B cell (primary cell): ENCODE measurements at regions not wholly inside any gene's neighbourhood (a gene's known extent, or its start where the extent isn't known, plus 50 kb on each side); places are given as distances from the start of the nearest gene placed in this dataset.

Experiments
- ATAC-seq: fragments of 200-7000 bp; cut with Tn5 transposase; one replicate; pipeline ENCODE4 v1.10.0; 2021; ENCODE audit warnings: low read depth, mild to moderate bottlenecking, moderate number of reproducible peaks, moderate library complexity
- CTCF ChIA-PET: fragments of 350-600 bp; sonication (Branson Sonifier 250); formaldehyde crosslinking; loops from one replicate; lab custom pipeline; 2021; ENCODE audit warnings: antibody characterized with exemption, inconsistent platforms; lab: Charles Lee
- POLR2A ChIA-PET: fragments of 350-600 bp; sonication (Branson Sonifier 250); formaldehyde crosslinking; loops from one replicate; lab custom pipeline; 2021; ENCODE audit warnings: antibody characterized with exemption; lab: Charles Lee
- DNase-seq: peaks from one replicate; pipeline ENCODE4 v3.0.0; 2013
- H2AFZ ChIP-seq: 2 replicates; pipeline ENCODE4 v1.6.1; 2012; ENCODE audit warnings: mild to moderate bottlenecking, low read depth, low read length; ENCODE audit not compliant: insufficient read depth, poor library complexity, severe bottlenecking
- H3K27ac ChIP-seq, 2 donors: 1 replicate in 1 of 2; 2 replicates in 1 of 2; pipeline ENCODE4 v1.5.1; 2012 to 2013; ENCODE audit warnings: low read length in 2 of 2, mild to moderate bottlenecking in 2 of 2, moderate library complexity in 1 of 2
- H3K27me3 ChIP-seq, 4 experiments: fragments of 200-600 bp in 1 of 4; sonication (generic) in 1 of 4; replicated peaks in 1 of 4; 1 replicate in 2 of 4; 2 replicates in 2 of 4; pipeline versions ENCODE4 v1.6.1 to v1.7.0; 2013 to 2016; ENCODE audit warnings: low read length in 3 of 4, mild to moderate bottlenecking in 2 of 4, mixed read lengths in 1 of 4, moderate library complexity in 1 of 4; ENCODE audit not compliant: insufficient read depth in 4 of 4, control insufficient read depth in 3 of 4; ENCODE audit errors: control extremely low read depth in 1 of 4
- H3K36me3 ChIP-seq, 2 experiments: replicated peaks in 1 of 2; 1 replicate in 1 of 2; 2 replicates in 1 of 2; pipeline versions ENCODE4 v1.6.1 to v1.7.1; 2013; ENCODE audit warnings: low read length in 1 of 2; ENCODE audit not compliant: insufficient read depth in 2 of 2, control insufficient read depth in 1 of 2; ENCODE audit errors: control extremely low read depth in 1 of 2, extremely low read depth in 1 of 2
- H3K4me1 ChIP-seq, 2 donors: fragments of 200-600 bp in 1 of 2; sonication (generic) in 1 of 2; 1 replicate in 1 of 2; 2 replicates in 1 of 2; pipeline versions ENCODE4 v1.5.1 to v1.6.1; 2013 to 2017; ENCODE audit warnings: low read length in 2 of 2; ENCODE audit not compliant: control insufficient read depth in 2 of 2, insufficient read depth in 2 of 2
- H3K4me2 ChIP-seq: replicated peaks from 2 replicates; pipeline ENCODE3; 2012; ENCODE audit warnings: mild to moderate bottlenecking, low read depth, low read length; ENCODE audit not compliant: poor library complexity, severe bottlenecking
- H3K4me3 ChIP-seq, 5 experiments: fragments of 200-600 bp in 1 of 5; sonication (generic) in 1 of 5; 1 replicate in 3 of 5; 2 replicates in 2 of 5; pipeline versions ENCODE4 v1.5.1 to v1.7.0; 2011 to 2016; ENCODE audit warnings: low read length in 4 of 5, mild to moderate bottlenecking in 4 of 5, low read depth in 2 of 5, control low read depth in 1 of 5, moderate library complexity in 1 of 5; ENCODE audit not compliant: insufficient read depth in 1 of 5; ENCODE audit errors: control extremely low read depth in 1 of 5, extremely low read depth in 1 of 5
- H3K79me2 ChIP-seq: fragments of 200-600 bp; sonication (generic); one replicate; pipeline ENCODE4 v1.6.0; 2016; ENCODE audit warnings: low read length; ENCODE audit not compliant: control insufficient read depth, insufficient read depth
- H3K9ac ChIP-seq: fragments of 200-600 bp; sonication (generic); 2 replicates; pipeline ENCODE4 v1.6.1; 2017; ENCODE audit warnings: mild to moderate bottlenecking, low read length, moderate library complexity
- H3K9me3 ChIP-seq, 3 donors: one replicate each; pipeline versions ENCODE4 v1.6.1 to v1.7.1; 2013; ENCODE audit warnings: low read length in 2 of 3; ENCODE audit not compliant: control insufficient read depth in 2 of 3, insufficient read depth in 1 of 3; ENCODE audit errors: control extremely low read depth in 1 of 3
- H4K20me1 ChIP-seq: 2 replicates; pipeline ENCODE4 v1.6.0; 2012; ENCODE audit warnings: mild to moderate bottlenecking, low read length; ENCODE audit not compliant: insufficient read depth, control insufficient read depth, poor library complexity, severe bottlenecking
- H3K27ac Mint-ChIP-seq: one replicate; pipeline ENCODE4 v1.8.0; 2021; ENCODE audit warnings: mixed read lengths
- H3K27me3 Mint-ChIP-seq: one replicate; pipeline ENCODE4 v1.8.0; 2021; ENCODE audit warnings: mixed read lengths
- H3K4me1 Mint-ChIP-seq: one replicate; pipeline ENCODE4 v1.8.0; 2021; ENCODE audit warnings: mixed read lengths
- H3K4me3 Mint-ChIP-seq: one replicate; pipeline ENCODE4 v1.8.0; 2021; ENCODE audit warnings: mixed read lengths
- H3K9me3 Mint-ChIP-seq: one replicate; pipeline ENCODE4 v1.8.0; 2022; ENCODE audit warnings: mixed read lengths; ENCODE audit not compliant: insufficient read depth
- EZH2 ChIP-seq: IDR thresholded peaks from 2 replicates; pipeline ENCODE4 v1.6.1; 2012; ENCODE audit warnings: borderline replicate concordance, low read depth, mild to moderate bottlenecking, moderate library complexity, low read length; ENCODE audit not compliant: insufficient read depth, poor library complexity, severe bottlenecking
- WGBS: methylation state at CpG from one replicate; pipeline ENCODE4 v1.1.5; 2013; ENCODE audit warnings: missing lambda C conversion rate; ENCODE audit not compliant: insufficient coverage; 5-methylcytosine and 5-hydroxymethylcytosine counted together
- intact Hi-C: fragments of 100-400 bp; cut with micrococcal nuclease; formaldehyde crosslinking; loops from one replicate; pipeline ENCODE4 v1.10.0; 2022
- TF ChIP-seq, protein P1 (sequence below): fragments of 200-600 bp; IDR thresholded peaks from one replicate; pipeline ENCODE4 v1.8.0; 2022; ENCODE audit warnings: antibody characterized with exemption, mild to moderate bottlenecking

DNA sequence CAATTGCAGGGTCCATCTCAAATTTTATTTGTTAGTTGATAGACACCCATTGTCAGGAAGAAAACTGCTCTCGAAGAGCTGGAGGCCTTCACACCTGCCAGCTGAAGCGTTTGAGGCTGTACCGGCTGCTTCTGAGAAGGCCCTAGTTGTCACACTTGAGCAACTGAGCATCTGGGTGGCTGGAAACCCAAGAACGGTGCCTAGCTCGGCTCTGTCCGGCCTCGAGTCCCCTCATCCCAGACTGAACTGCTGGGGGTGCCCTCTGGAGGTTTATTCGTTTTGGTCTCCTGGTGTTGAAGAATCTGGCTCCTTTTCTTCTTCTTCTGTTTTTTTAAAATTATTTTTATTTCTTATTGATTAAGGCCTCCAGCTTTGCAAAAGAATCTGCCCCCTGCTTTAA is 59.3 kb upstream of the EXOC6 start:
- peak overlapping the region; percentile 49 to 82 for H3K27ac ChIP-seq
- H3K9me3 ChIP-seq: no peaks in the 10 kb centered on the region
- intact Hi-C loops: no loop called here
- 0% methylated on average over 3 of the region's 8 CpGs for WGBS
- Mint-ChIP-seq H3K27ac (peak overlapping the region; percentile 89), H3K4me3 (no peak overlapping the region), H3K4me1 (peaks cover 40% of the 10 kb centered on the region), H3K9me3 (no peaks in the 10 kb centered on the region), H3K27me3 (no peaks in the 10 kb centered on the region)
- ATAC-seq (peak; percentile 78), DNase-seq (peak; percentile 66)
- no peak overlapping the region for H3K4me3 ChIP-seq
- H4K20me1 ChIP-seq: no peaks in the 10 kb centered on the region
- no peaks in the 10 kb centered on the region for H3K36me3 ChIP-seq
- POLR2A ChIA-PET: interaction anchor here (0.5 to 1.7 kb wide), 3 partner anchors 90 to 99 kb away, joined by 3 to 11 read pairs (median 3); partner anchors contain the start of gene HHEX
- TF ChIP-seq, protein P1, sequence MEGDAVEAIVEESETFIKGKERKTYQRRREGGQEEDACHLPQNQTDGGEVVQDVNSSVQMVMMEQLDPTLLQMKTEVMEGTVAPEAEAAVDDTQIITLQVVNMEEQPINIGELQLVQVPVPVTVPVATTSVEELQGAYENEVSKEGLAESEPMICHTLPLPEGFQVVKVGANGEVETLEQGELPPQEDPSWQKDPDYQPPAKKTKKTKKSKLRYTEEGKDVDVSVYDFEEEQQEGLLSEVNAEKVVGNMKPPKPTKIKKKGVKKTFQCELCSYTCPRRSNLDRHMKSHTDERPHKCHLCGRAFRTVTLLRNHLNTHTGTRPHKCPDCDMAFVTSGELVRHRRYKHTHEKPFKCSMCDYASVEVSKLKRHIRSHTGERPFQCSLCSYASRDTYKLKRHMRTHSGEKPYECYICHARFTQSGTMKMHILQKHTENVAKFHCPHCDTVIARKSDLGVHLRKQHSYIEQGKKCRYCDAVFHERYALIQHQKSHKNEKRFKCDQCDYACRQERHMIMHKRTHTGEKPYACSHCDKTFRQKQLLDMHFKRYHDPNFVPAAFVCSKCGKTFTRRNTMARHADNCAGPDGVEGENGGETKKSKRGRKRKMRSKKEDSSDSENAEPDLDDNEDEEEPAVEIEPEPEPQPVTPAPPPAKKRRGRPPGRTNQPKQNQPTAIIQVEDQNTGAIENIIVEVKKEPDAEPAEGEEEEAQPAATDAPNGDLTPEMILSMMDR: no peak
- TF ChIP-seq EZH2: no peak
- peaks cover 3% of the 10 kb centered on the region for H3K79me2 ChIP-seq
- peaks cover 44 to 47% of the 10 kb centered on the region in 2 donors for H3K4me1 ChIP-seq
- no peak overlapping the region for H3K9ac ChIP-seq
- peak overlapping the region; percentile 55 for H3K4me2 ChIP-seq
- CTCF ChIA-PET: interaction anchor here (0.7 to 4.2 kb wide), 7 partner anchors 31 to 101 kb away, joined by 3 to 32 read pairs (median 3); partner anchors contain the start of genes EXOC6 and HHEX
- H2AFZ ChIP-seq: peak overlapping the region; percentile 68
- no peaks in the 10 kb centered on the region for H3K27me3 ChIP-seq

DNA sequence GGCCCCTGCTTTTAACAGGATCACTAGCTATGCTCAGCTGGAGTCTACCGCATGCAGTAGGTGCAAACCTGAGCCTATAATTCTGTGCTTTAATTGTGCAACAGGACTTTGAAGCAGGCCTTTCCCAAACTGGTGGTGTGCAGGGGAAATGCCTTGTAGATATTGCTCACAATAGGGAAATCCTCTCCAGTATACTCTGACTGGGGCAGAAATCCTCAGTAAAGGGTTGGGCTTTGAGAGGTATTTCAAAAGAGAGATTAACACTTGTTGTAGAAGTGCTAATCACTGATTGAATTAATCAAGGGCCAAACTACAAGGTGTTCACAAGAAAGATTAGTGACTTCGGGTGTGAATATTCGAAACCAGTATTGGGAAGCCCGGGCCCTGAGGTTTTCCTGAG is 58.5 kb upstream of the EXOC6 start:
- Histone ChIP-seq H3K27ac (peak overlapping the region; percentile 70 to 82), H4K20me1 (no peaks in the 10 kb centered on the region), H3K36me3 (no peaks in the 10 kb centered on the region), H3K9me3 (no peaks in the 10 kb centered on the region), H3K9ac (peak overlapping the region; percentile 25), H3K27me3 (no peaks in the 10 kb centered on the region), H3K4me2 (peak overlapping the region; percentile 58), H3K4me1 (peaks cover 44 to 47% of the 10 kb centered on the region in 2 donors), H2AFZ (peak overlapping the region; percentile 56), H3K4me3 (no peak overlapping the region), H3K79me2 (peaks cover 3% of the 10 kb centered on the region)
- intact Hi-C loops: loop anchor here (1.0 to 5.0 kb wide), 3 partner anchors 33 to 53 kb away; no protein-coding TSS in a partner anchor
- Mint-ChIP-seq H3K4me3 (peak overlapping the region; percentile 27), H3K9me3 (no peaks in the 10 kb centered on the region), H3K4me1 (peaks cover 40% of the 10 kb centered on the region), H3K27ac (peak overlapping the region; percentile 92), H3K27me3 (no peaks in the 10 kb centered on the region)
- ChIA-PET CTCF (interaction anchor here (1.1 to 4.2 kb wide), 4 partner anchors 32 to 99 kb away, joined by 3 to 32 read pairs (median 3); partner anchors contain the start of gene HHEX), POLR2A (interaction anchor here (0.5 to 1.7 kb wide), 3 partner anchors 16 to 99 kb away, joined by 3 to 11 read pairs (median 4); partner anchors contain the start of gene HHEX)
- TF ChIP-seq, protein P1: no peak
- TF ChIP-seq EZH2: no peak
- whole genome bisulfite sequencing: 70% methylated on average over 4 of the region's 4 CpGs
- DNase-seq (peak; percentile 24), ATAC-seq (no peak)
